Dendritic cell treated with granulocyte-macrophage colony-stimulating factor and Interleukin-4, amounts not matched to agents 40 ng/mL and 50 ng/mL, for 4 days (primary cell): ENCODE measurements at regions not wholly inside any gene's neighbourhood (a gene's known extent, or its start where the extent isn't known, plus 50 kb on each side); places are given as distances from the start of the nearest gene placed in this dataset.

Experiments
- H3K27ac Mint-ChIP-seq: one replicate; pipeline ENCODE4 v1.8.0; 2022; ENCODE audit warnings: mild to moderate bottlenecking, mixed read lengths
- H3K27me3 Mint-ChIP-seq: one replicate; pipeline ENCODE4 v1.8.0; 2022; ENCODE audit warnings: mild to moderate bottlenecking, mixed read lengths
- H3K36me3 Mint-ChIP-seq: one replicate; pipeline ENCODE4 v1.8.0; 2022; ENCODE audit warnings: low read depth, mixed read lengths
- H3K4me1 Mint-ChIP-seq: one replicate; pipeline ENCODE4 v1.8.0; 2022; ENCODE audit warnings: low read depth, mixed read lengths
- H3K4me3 Mint-ChIP-seq: one replicate; pipeline ENCODE4 v1.8.0; 2022; ENCODE audit warnings: mild to moderate bottlenecking, moderate library complexity, mixed read lengths
- H3K9me3 Mint-ChIP-seq: one replicate; pipeline ENCODE4 v1.8.0; 2022; ENCODE audit warnings: mixed read lengths
- intact Hi-C: fragments of 100-400 bp; cut with micrococcal nuclease; formaldehyde crosslinking; loops from one replicate; pipeline ENCODE4 v1.15.0; 2022

DNA sequence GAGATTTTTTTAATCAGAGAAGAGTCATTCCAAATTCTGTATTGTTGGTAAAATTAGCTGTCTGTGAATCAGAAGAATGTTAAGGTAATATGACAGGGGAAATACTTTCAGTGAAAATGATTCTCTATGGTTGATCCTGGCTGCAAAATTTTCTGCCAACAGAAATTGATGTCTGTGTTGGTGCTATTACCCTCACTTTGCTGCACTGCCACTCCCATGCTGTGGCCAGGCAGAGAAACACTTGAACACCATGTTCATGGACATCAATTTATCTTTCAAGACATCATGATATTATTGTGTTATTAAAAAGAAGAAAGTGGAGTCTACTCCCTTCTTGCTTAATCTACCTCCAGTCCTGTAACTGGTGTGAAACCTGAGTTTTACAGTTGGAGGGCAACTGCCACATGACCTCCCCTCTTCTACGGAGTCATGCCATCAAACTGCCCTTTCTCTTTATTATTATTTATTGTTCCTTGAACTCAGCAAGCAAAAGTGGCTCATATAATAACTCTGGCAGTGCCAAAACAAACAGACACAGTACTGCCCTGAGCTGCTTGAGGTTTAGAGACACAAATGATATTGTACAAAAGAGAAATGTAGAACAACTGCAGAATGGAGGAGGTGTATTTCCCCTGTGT is 288.0 kb upstream of the JAG1 start:
- Mint-ChIP-seq H3K27ac (no peak overlapping the region), H3K4me1 (peaks cover 4% of the 10 kb centered on the region), H3K4me3 (no peak overlapping the region), H3K36me3 (no peaks in the 10 kb centered on the region), H3K27me3 (no peaks in the 10 kb centered on the region), H3K9me3 (no peaks in the 10 kb centered on the region)
- intact Hi-C loops: no loop called here

DNA sequence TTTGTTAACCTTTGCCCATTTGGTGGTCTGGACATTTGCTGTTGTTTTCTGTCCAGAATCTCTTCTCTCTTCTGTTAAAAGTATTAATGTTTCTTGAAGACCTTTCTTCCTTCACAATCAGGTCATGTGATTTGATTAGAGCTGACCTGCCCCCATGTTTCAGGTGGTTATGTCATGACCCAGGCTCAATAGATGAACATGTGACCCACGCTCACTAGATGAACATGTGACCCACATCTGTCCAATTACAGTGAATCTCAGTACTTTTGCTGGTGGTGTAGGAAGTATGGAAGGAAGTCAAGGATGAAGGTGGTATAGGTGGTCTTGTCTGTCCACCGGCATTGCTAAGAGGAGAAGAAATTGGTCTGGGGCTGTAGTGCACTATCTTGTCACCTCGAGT is 289.1 kb upstream of the JAG1 start:
- Mint-ChIP-seq H3K36me3 (no peaks in the 10 kb centered on the region), H3K4me3 (no peak overlapping the region), H3K27ac (no peak overlapping the region), H3K27me3 (no peaks in the 10 kb centered on the region), H3K9me3 (no peaks in the 10 kb centered on the region), H3K4me1 (peaks cover 4% of the 10 kb centered on the region)
- intact Hi-C loops: no loop called here

DNA sequence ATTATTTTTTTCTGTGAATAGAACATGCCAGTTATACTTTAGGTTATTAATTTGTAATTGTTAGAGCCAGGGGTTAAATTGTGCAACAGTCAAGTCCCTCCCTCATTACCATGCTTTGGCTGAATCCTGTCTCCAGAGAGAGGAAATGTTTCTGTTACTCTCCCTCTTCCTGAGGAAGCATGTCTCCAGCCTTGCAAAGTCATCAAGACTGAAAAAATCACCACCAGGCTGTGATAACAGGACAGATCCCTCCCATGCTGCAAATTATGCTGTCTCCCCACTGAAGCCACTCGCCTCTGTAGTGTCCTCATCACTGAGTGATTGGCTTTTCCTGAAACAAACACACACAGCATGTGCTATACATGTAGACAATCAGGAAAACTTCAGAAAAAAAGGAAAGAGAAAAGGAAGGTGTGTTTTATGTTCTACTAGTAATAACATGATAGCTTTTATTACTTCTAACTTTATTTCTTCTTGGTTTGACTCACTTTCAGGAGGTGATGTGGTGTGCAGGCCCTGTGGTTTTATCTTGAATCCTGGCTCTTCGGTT is 290.0 kb upstream of the JAG1 start:
- intact Hi-C loops: no loop called here
- no peak overlapping the region for H3K27ac Mint-ChIP-seq
- no peak overlapping the region for H3K4me3 Mint-ChIP-seq
- H3K4me1 Mint-ChIP-seq: peaks cover 4% of the 10 kb centered on the region
- H3K9me3 Mint-ChIP-seq: no peaks in the 10 kb centered on the region
- H3K27me3 Mint-ChIP-seq: no peaks in the 10 kb centered on the region
- H3K36me3 Mint-ChIP-seq: no peaks in the 10 kb centered on the region

DNA sequence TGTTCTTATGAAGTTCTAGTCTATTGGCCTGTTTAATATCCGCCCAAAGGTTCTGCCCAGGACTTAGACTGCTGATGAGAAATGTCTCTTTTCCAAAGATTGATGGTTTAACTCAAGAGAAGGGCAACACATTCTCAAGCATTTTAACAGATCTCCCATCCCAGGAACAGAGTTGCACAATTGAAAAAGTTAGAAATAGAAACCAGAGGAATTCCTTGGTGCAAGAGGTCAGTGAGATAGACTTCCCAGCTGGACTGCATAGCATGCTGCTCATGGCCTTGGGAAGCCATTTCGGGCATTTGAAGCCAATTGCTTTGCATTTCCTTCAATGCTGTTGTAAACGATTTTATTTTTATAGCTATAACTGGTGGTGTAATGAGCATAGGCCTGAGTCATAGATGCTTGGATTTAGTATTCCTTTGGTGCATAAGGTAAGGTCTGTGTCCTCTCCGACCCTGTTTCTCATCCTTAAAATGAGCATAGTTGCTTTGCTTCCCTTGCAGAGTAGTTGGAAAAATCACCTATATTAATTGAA is 292.2 kb upstream of the JAG1 start:
- Mint-ChIP-seq H3K9me3 (no peaks in the 10 kb centered on the region), H3K36me3 (no peaks in the 10 kb centered on the region), H3K27me3 (no peaks in the 10 kb centered on the region)

DNA sequence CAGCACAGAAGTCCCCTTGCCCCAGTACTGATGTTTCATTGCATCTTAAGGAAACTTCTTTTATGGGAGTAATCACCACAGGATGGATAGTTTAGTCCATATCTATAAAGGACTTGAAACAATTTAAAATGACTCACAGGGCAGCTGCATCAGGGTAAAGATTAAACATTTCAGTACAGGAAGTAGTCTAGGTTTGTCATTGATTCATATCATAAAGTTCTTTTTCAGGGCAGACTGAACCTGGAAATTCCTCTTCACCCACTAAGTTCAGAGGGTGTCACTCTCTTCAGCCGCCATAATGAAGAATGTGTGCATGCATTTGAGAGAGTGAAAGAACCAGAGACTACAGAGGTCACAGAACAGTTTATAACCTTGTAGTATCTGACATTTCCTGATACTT is 296.3 kb upstream of the JAG1 start:
- Mint-ChIP-seq H3K9me3 (no peaks in the 10 kb centered on the region), H3K4me3 (no peak overlapping the region), H3K36me3 (no peaks in the 10 kb centered on the region), H3K27ac (no peak overlapping the region), H3K27me3 (no peaks in the 10 kb centered on the region), H3K4me1 (no peaks in the 10 kb centered on the region)
- intact Hi-C loops: no loop called here

More for the DNA sequence above, 292.2 kb upstream of the JAG1 start:
- no peak overlapping the region for H3K4me3 Mint-ChIP-seq
- H3K4me1 Mint-ChIP-seq: peaks cover 4% of the 10 kb centered on the region
- intact Hi-C loops: no loop called here
- no peak overlapping the region for H3K27ac Mint-ChIP-seq

DNA sequence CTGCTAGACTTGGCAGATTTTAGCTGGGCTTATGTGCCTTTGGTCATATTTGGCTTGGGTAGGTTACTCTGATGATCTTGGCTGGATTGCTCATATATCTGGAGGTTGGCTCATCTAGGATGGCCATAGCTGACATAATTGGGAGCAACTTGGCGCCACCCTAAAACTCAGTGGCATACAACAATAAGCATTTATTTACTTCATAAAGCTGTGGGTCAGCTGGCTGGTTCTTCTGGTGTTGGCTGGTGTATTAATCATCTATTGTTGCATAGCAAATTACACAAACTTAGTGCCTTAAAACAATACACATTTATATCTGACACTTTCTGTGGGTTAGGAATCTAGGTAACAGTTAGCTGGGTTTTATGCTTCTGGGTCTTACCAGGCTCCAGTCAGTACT is 297.3 kb upstream of the JAG1 start:
- Mint-ChIP-seq H3K27me3 (no peaks in the 10 kb centered on the region), H3K36me3 (no peaks in the 10 kb centered on the region), H3K4me1 (no peaks in the 10 kb centered on the region), H3K27ac (no peak overlapping the region), H3K9me3 (no peaks in the 10 kb centered on the region), H3K4me3 (no peak overlapping the region)
- intact Hi-C loops: no loop called here

- Mint-ChIP-seq H3K36me3 (no peaks in the 10 kb centered on the region), H3K4me3 (no peak overlapping the region), H3K4me1 (no peaks in the 10 kb centered on the region), H3K27me3 (no peaks in the 10 kb centered on the region), H3K9me3 (no peaks in the 10 kb centered on the region), H3K27ac (no peak overlapping the region)
- intact Hi-C loops: no loop called here
Observed at GRCh38 chr20:10972219-10972860, 298.5 kb upstream of the JAG1 start.

DNA sequence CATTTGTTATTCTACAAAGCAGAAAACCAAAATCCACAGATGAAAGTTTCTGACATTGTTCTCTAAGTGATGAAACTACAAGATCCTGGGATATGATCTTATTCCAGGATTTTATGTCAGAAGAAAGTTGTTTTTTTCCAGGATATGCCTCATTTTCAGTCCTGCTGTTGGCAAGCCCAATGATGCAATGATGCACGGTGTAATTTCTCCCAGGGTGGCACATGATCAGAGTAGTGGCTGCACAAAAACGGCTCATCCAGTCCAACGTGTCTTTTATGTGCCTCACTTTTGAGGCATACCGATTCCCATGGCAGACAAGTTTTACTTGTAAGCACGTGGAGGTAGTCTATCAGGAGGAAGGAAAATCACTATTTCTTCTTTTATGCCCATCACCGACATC is 302.3 kb upstream of the JAG1 start:
- Mint-ChIP-seq H3K36me3 (no peaks in the 10 kb centered on the region), H3K9me3 (no peaks in the 10 kb centered on the region)
- intact Hi-C loops: no loop called here

DNA sequence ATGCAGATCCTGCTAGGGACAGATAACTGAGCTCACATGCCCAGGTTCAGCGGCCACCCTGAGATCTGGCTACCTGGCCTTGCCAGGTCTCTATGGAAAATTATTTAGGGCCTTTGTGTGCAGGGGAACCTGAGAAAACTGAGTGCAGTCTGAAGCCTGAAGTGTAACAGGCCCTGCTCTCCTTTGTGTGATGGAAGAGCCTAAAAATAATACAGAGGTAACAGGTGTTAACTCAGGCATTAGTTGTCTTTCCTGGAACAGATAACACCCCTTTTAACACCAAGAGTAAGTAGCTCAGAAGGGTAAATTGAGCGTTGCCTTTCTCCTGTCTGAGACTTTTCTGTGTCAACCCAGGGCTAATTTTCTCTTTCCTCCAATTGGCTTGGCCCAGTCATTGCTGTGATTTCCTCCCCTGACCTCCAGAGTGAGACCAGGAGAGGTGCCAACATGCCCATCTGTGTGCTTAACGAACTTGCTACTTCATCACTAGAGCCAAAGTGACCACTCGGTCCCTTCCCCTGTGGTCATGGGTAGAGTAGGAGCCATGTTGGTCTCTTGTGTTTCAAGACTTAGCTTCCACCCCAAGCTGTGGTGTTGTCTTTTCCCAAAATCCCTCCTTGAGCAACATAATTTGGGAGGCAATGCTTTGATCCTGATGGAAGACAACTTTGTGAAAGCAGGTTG is 304.4 kb upstream of the JAG1 start:
- H3K4me3 Mint-ChIP-seq: no peak overlapping the region
- no peaks in the 10 kb centered on the region for H3K9me3 Mint-ChIP-seq
- no peaks in the 10 kb centered on the region for H3K4me1 Mint-ChIP-seq
- H3K36me3 Mint-ChIP-seq: no peaks in the 10 kb centered on the region
- no peaks in the 10 kb centered on the region for H3K27me3 Mint-ChIP-seq
- intact Hi-C loops: no loop called here
- no peak overlapping the region for H3K27ac Mint-ChIP-seq

More for the DNA sequence above, 302.3 kb upstream of the JAG1 start:
- no peaks in the 10 kb centered on the region for H3K4me1 Mint-ChIP-seq
- no peaks in the 10 kb centered on the region for H3K27me3 Mint-ChIP-seq
- H3K27ac Mint-ChIP-seq: no peak overlapping the region
- no peak overlapping the region for H3K4me3 Mint-ChIP-seq

DNA sequence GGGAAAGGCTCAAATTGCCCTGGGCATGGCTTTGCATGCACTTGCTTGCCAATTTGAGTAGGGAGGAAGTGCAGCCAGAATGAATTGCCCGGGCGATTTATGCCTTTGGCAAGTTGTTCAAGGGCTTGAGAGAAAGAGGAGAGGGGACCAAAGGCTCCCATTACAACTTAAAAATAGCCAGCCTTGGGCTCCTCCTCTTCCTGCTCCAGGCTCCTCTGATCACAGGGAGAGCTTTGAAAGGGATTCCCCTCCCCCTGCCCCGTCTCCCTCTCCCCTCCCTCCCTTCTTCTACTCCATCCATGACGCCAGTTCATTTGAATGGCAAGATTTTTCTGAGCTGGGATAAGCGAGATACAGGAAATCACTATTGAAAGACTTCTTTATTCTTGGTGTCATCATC is 304.9 kb upstream of the JAG1 start:
- Mint-ChIP-seq H3K27ac (no peak overlapping the region), H3K36me3 (no peaks in the 10 kb centered on the region)

DNA sequence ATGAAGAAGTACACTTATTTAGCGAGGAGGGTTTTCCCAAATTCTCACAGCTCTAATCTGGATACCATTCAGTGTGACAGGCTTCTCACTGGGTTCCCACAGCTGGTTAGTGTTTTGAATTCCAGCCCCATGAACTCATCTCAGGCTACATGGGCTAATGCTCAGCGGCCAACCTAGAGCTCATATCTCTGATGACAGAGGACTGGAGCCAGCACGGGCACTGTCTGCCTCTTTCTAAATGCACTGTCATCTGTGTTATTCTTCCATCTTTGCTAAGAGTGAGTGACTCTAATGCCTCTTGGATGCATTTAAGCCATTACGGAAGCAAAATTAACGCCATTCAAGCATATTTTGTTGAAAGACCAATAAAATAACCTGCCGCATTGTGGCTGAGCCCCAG is 308.9 kb upstream of the JAG1 start:
- H3K27me3 Mint-ChIP-seq: no peaks in the 10 kb centered on the region
- H3K27ac Mint-ChIP-seq: no peak overlapping the region
- H3K4me1 Mint-ChIP-seq: no peaks in the 10 kb centered on the region
- peaks cover 7% of the 10 kb centered on the region for H3K9me3 Mint-ChIP-seq
- no peak overlapping the region for H3K4me3 Mint-ChIP-seq
- H3K36me3 Mint-ChIP-seq: no peaks in the 10 kb centered on the region
- intact Hi-C loops: no loop called here

More for the DNA sequence above, 304.9 kb upstream of the JAG1 start:
- Mint-ChIP-seq H3K9me3 (no peaks in the 10 kb centered on the region), H3K27me3 (no peaks in the 10 kb centered on the region), H3K4me3 (no peak overlapping the region), H3K4me1 (no peaks in the 10 kb centered on the region)
- intact Hi-C loops: no loop called here

DNA sequence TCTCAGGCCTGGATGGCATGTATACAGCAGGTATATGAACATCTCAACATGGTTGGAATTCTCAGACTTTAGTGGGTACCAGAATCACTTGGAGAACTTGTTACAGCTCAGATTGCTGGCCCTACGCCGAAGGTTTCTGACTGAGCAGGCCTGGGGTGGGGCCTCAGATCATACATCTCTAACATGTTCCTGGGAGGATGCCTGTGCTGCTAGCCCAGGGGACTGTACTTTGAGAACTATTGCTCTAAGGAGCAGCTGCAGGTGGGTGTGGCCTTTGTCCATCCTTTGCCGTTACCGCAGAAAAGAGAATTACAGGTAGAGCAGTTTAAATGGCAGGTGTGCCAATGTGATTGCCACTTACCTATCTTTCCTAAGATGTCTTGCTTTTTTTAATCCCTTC is 310.5 kb upstream of the JAG1 start:
- intact Hi-C loops: no loop called here
- Mint-ChIP-seq H3K9me3 (peaks cover 7% of the 10 kb centered on the region), H3K36me3 (no peaks in the 10 kb centered on the region), H3K27ac (no peak overlapping the region), H3K27me3 (no peaks in the 10 kb centered on the region), H3K4me3 (no peak overlapping the region), H3K4me1 (no peaks in the 10 kb centered on the region)

DNA sequence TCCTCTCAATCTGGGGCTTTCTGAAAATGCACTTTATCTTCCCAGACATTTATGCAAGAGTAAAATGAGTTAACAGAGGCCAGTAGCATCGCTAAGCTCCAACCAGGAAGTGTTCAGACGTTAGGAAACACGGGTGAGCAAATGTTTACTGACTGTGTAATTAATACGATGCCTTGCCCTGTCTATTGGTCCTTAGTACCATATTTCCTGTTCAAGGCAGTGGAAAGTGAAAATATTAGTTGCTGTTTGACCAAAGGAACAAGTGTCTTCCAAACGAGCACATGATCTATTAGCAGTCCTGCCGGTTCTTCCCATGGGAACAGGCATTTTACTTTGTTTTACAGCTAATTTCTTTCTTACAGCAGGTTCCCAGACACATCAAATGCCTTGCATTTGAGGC is 311.1 kb upstream of the JAG1 start:
- Mint-ChIP-seq H3K27me3 (no peaks in the 10 kb centered on the region), H3K4me3 (no peak overlapping the region), H3K27ac (no peak overlapping the region), H3K36me3 (no peaks in the 10 kb centered on the region), H3K4me1 (no peaks in the 10 kb centered on the region), H3K9me3 (peaks cover 7% of the 10 kb centered on the region)
- intact Hi-C loops: no loop called here

- intact Hi-C loops: no loop called here
- H3K9me3 Mint-ChIP-seq: peaks cover 7% of the 10 kb centered on the region
- no peaks in the 10 kb centered on the region for H3K27me3 Mint-ChIP-seq
- H3K4me1 Mint-ChIP-seq: no peaks in the 10 kb centered on the region
- no peaks in the 10 kb centered on the region for H3K36me3 Mint-ChIP-seq
- H3K27ac Mint-ChIP-seq: no peak overlapping the region
- no peak overlapping the region for H3K4me3 Mint-ChIP-seq
Observed at GRCh38 chr20:10985536-10985935, 311.7 kb upstream of the JAG1 start.
